ENCODE measurements at regions not wholly inside any gene's neighbourhood (a gene's known extent, or its start where the extent isn't known, plus 50 kb on each side); places are given as distances from the start of the nearest gene placed in this dataset.

GRCh38 chr12:13374793-13375192, 178.3 kb downstream of the EMP1 start:
- ATAC-seq: no peak
- Histone ChIP-seq H3K4me1 (ENCODE audit: control insufficient read depth, insufficient read depth, low read length) (no peaks in the 10 kb centered on the region), H3K4me3 (ENCODE audit: low read depth in 2 of 2, low read length in 2 of 2) (no peak overlapping the region), H3K9me3 (ENCODE audit: control insufficient read depth, insufficient read depth, low read depth, low read length) (no peaks in the 10 kb centered on the region), H3K36me3 (ENCODE audit: control insufficient read depth, insufficient read depth, low read length) (no peaks in the 10 kb centered on the region), H3K27me3 (ENCODE audit: control insufficient read depth, insufficient read depth, low read length) (no peaks in the 10 kb centered on the region; the same call in 1 of the 2 replicates), H3K27ac (ENCODE audit: low read length) (no peak overlapping the region)
- ChIA-PET CTCF (no interaction called here), POLR2A (no interaction called here)
- no peak for DNase-seq (ENCODE audit: low read depth, low spot score)
- no peak for TF ChIP-seq SIN3A (IDR thresholded peaks at IDR 0.05; ENCODE audit: borderline replicate concordance, insufficient read depth, low read depth, low read length)
- TF ChIP-seq, protein P1, sequence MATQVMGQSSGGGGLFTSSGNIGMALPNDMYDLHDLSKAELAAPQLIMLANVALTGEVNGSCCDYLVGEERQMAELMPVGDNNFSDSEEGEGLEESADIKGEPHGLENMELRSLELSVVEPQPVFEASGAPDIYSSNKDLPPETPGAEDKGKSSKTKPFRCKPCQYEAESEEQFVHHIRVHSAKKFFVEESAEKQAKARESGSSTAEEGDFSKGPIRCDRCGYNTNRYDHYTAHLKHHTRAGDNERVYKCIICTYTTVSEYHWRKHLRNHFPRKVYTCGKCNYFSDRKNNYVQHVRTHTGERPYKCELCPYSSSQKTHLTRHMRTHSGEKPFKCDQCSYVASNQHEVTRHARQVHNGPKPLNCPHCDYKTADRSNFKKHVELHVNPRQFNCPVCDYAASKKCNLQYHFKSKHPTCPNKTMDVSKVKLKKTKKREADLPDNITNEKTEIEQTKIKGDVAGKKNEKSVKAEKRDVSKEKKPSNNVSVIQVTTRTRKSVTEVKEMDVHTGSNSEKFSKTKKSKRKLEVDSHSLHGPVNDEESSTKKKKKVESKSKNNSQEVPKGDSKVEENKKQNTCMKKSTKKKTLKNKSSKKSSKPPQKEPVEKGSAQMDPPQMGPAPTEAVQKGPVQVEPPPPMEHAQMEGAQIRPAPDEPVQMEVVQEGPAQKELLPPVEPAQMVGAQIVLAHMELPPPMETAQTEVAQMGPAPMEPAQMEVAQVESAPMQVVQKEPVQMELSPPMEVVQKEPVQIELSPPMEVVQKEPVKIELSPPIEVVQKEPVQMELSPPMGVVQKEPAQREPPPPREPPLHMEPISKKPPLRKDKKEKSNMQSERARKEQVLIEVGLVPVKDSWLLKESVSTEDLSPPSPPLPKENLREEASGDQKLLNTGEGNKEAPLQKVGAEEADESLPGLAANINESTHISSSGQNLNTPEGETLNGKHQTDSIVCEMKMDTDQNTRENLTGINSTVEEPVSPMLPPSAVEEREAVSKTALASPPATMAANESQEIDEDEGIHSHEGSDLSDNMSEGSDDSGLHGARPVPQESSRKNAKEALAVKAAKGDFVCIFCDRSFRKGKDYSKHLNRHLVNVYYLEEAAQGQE (IDR thresholded peaks at IDR 0.05; ENCODE audit: insufficient read depth in 1 of 2, low read depth in 2 of 2, low read length in 1 of 2): no peak
- TF ChIP-seq TCF7L2 (IDR thresholded peaks at IDR 0.05; ENCODE audit: low read depth, low read length): no peak
- no peak for TF ChIP-seq CTCF (IDR thresholded peaks at IDR 0.05)
- no peak for TF ChIP-seq POLR2AphosphoS5 (IDR thresholded peaks at IDR 0.05; ENCODE audit: low read depth, low read length)
- intact Hi-C loops (cut with micrococcal nuclease; ENCODE audit: unreplicated experiment) (no loop called here), in situ Hi-C loops (cut with HindIII; ENCODE audit: low pct_unique_long_range_greater_than_20kb, low sequenced_read_pairs) (no loop called here)
- no TSS peak for BruUV-seq (replicated peaks)

- ATAC-seq (no peak), DNase-seq (ENCODE audit: low read depth, low spot score) (no peak)
- no peaks in the 10 kb centered on the region; the same call in 1 of the 2 replicates for H3K27me3 ChIP-seq (ENCODE audit: control insufficient read depth, insufficient read depth, low read length)
- H3K9me3 ChIP-seq (ENCODE audit: control insufficient read depth, insufficient read depth, low read depth, low read length): no peaks in the 10 kb centered on the region
- no peak overlapping the region for H3K4me3 ChIP-seq (ENCODE audit: low read depth in 2 of 2, low read length in 2 of 2)
- H3K4me1 ChIP-seq (ENCODE audit: control insufficient read depth, insufficient read depth, low read length): no peaks in the 10 kb centered on the region
- no peaks in the 10 kb centered on the region for H3K36me3 ChIP-seq (ENCODE audit: control insufficient read depth, insufficient read depth, low read length)
- CTCF ChIA-PET: no interaction called here
- in situ Hi-C loops (cut with HindIII; ENCODE audit: low pct_unique_long_range_greater_than_20kb, low sequenced_read_pairs) (no loop called here), intact Hi-C loops (cut with micrococcal nuclease; ENCODE audit: unreplicated experiment) (no loop called here)
- no peak for TF ChIP-seq CTCF (IDR thresholded peaks at IDR 0.05)
- TF ChIP-seq POLR2AphosphoS5 (IDR thresholded peaks at IDR 0.05; ENCODE audit: low read depth, low read length): no peak
- TF ChIP-seq TCF7L2 (IDR thresholded peaks at IDR 0.05; ENCODE audit: low read depth, low read length): no peak
- TF ChIP-seq SIN3A (IDR thresholded peaks at IDR 0.05; ENCODE audit: borderline replicate concordance, insufficient read depth, low read depth, low read length): no peak
- TF ChIP-seq, protein P1 (IDR thresholded peaks at IDR 0.05; ENCODE audit: insufficient read depth in 1 of 2, low read depth in 2 of 2, low read length in 1 of 2): no peak
- POLR2A ChIA-PET: no interaction called here
- BruUV-seq (replicated peaks): no TSS peak
- H3K27ac ChIP-seq (ENCODE audit: low read length): no peak overlapping the region
Measured at GRCh38 chr12:13373803-13374202, 177.3 kb downstream of the EMP1 start.

Measured in Panc1 (cell line).